PC-3 (cell line): ENCODE measurements at regions not wholly inside any gene's neighbourhood (a gene's known extent, or its start where the extent isn't known, plus 50 kb on each side); places are given as distances from the start of the nearest gene placed in this dataset.

Source experiments
- ATAC-seq: fragments of 200-7000 bp; cut with Tn5 transposase; 2 replicates; pipeline ENCODE4 v1.9.1; 2020; ENCODE audit warnings: mild to moderate bottlenecking, moderate library complexity
- BruUV-seq: library from RNA; stranded (reverse); fragments of 400-500 nt; replicated peaks from 2 replicates; lab custom pipeline; 2021; lab: Mats Ljungman, UMichigan
- CTCF ChIA-PET: fragments of 300-600 bp; sonication (Branson Sonifier 250); formaldehyde crosslinking; loops from one replicate; lab custom pipeline; 2022; ENCODE audit warnings: antibody characterized with exemption; lab: Charles Lee
- POLR2A ChIA-PET: fragments of 300-600 bp; sonication (Branson Sonifier 250); formaldehyde crosslinking; loops from one replicate; lab custom pipeline; 2022; ENCODE audit warnings: antibody characterized with exemption; ENCODE audit not compliant: unreplicated experiment; lab: Charles Lee
- DNase-seq: peaks from one replicate; pipeline ENCODE4 v3.0.0-alpha.2; 2015
- H2AFZ ChIP-seq: fragments of 300-600 bp; sonication (generic); 2 replicates; pipeline ENCODE4 v1.6.0; 2016; ENCODE audit warnings: antibody characterized with exemption, low read length
- H3F3A ChIP-seq: fragments of 300-600 bp; sonication (generic); one replicate; pipeline ENCODE4 v1.6.0; 2017; ENCODE audit warnings: antibody characterized with exemption, low read length, control low read depth, mild to moderate bottlenecking; ENCODE audit not compliant: unreplicated experiment
- H3K27ac ChIP-seq: fragments of 300-600 bp; sonication (generic); 2 replicates; pipeline ENCODE4 v1.5.1; 2016; ENCODE audit warnings: mild to moderate bottlenecking, low read length
- H3K27me3 ChIP-seq: fragments of 300-600 bp; sonication (generic); 2 replicates; pipeline ENCODE4 v1.6.1; 2016; ENCODE audit warnings: low read length, mixed read lengths
- H3K36me3 ChIP-seq: fragments of 300-600 bp; sonication (generic); 2 replicates; pipeline ENCODE4 v1.6.1; 2016; ENCODE audit warnings: low read depth, mixed run types, low read length, mixed read lengths
- H3K4me1 ChIP-seq: fragments of 300-600 bp; sonication (generic); 2 replicates; pipeline ENCODE4 v1.5.1; 2016; ENCODE audit warnings: low read length; ENCODE audit not compliant: insufficient read depth
- H3K4me2 ChIP-seq: fragments of 300-600 bp; sonication (generic); 2 replicates; pipeline ENCODE4 v1.6.0; 2016; ENCODE audit warnings: low read length
- H3K4me3 ChIP-seq: fragments of 300-600 bp; sonication (generic); 2 replicates; pipeline ENCODE4 v1.5.1; 2016; ENCODE audit warnings: mild to moderate bottlenecking, low read length, mixed read lengths
- H3K79me2 ChIP-seq: fragments of 300-600 bp; sonication (generic); 2 replicates; pipeline ENCODE4 v1.6.1; 2017; ENCODE audit warnings: low read length, mixed read lengths
- H3K9ac ChIP-seq: fragments of 300-600 bp; sonication (generic); 2 replicates; pipeline ENCODE4 v1.6.0; 2016; ENCODE audit warnings: mild to moderate bottlenecking, low read length
- H3K9me2 ChIP-seq: fragments of 300-600 bp; sonication (generic); replicated peaks from 2 replicates; pipeline ENCODE4 v1.6.1; 2016; ENCODE audit warnings: mixed run types, low read length, mixed read lengths
- H3K9me3 ChIP-seq: fragments of 300-600 bp; sonication (generic); 2 replicates; pipeline ENCODE4 v1.6.1; 2016; ENCODE audit warnings: low read length, mixed read lengths
- H4K20me1 ChIP-seq: fragments of 300-600 bp; sonication (generic); 2 replicates; pipeline ENCODE4 v1.6.1; 2016; ENCODE audit warnings: low read length, mixed read lengths
- CTCF ChIP-seq: fragments of 300-600 bp; sonication (generic); conservative IDR thresholded peaks from 2 replicates; pipeline ENCODE4 v1.5.1; 2017; ENCODE audit warnings: antibody characterized with exemption, low read depth, mild to moderate bottlenecking, low read length
- EZH2 ChIP-seq: fragments of 300-600 bp; sonication (generic); IDR thresholded peaks from one replicate; pipeline ENCODE4 v1.6.1; 2017; ENCODE audit warnings: antibody characterized with exemption, mild to moderate bottlenecking, low read length; ENCODE audit not compliant: unreplicated experiment
- EZH2phosphoT487 ChIP-seq: fragments of 300-600 bp; sonication (generic); IDR thresholded peaks from 2 replicates; pipeline ENCODE4 v1.6.1; 2018; ENCODE audit warnings: mild to moderate bottlenecking, antibody characterized with exemption, low read length, borderline replicate concordance
- intact Hi-C: fragments of 100-400 bp; cut with micrococcal nuclease; formaldehyde crosslinking; loops from 2 replicates; pipeline ENCODE4 v1.9.0; 2023

GRCh38 chr9:120263836-120264235, 316.1 kb downstream of the CDK5RAP2 start:
- H3K4me2 ChIP-seq = no peak overlapping the region
- H3K79me2 ChIP-seq = no peaks in the 10 kb centered on the region
- no peaks in the 10 kb centered on the region for H4K20me1 ChIP-seq
- H3K27me3 ChIP-seq = no peaks in the 10 kb centered on the region
- no peak overlapping the region for H3K27ac ChIP-seq
- no TSS peak for BruUV-seq
- H3K9me3 ChIP-seq = no peaks in the 10 kb centered on the region
- ChIA-PET POLR2A (no interaction called here), CTCF (no interaction called here)
- ATAC-seq = no peak
- no peaks in the 10 kb centered on the region for H3K4me1 ChIP-seq
- DNase-seq = no peak
- TF ChIP-seq EZH2 (no peak), EZH2phosphoT487 (no peak), CTCF (no peak)
- no peak overlapping the region for H3K9ac ChIP-seq
- H2AFZ ChIP-seq = no peak overlapping the region
- H3K36me3 ChIP-seq = no peaks in the 10 kb centered on the region
- H3K9me2 ChIP-seq = no peaks in the 10 kb centered on the region
- H3K4me3 ChIP-seq = no peak overlapping the region
- intact Hi-C loops = no loop called here
- no peaks in the 10 kb centered on the region for H3F3A ChIP-seq

- Histone ChIP-seq H3K9me2 (no peaks in the 10 kb centered on the region), H3K4me1 (no peaks in the 10 kb centered on the region), H3K4me3 (no peak overlapping the region), H3K4me2 (no peak overlapping the region), H3K27ac (no peak overlapping the region), H3F3A (no peaks in the 10 kb centered on the region), H3K36me3 (no peaks in the 10 kb centered on the region), H3K27me3 (no peaks in the 10 kb centered on the region), H3K79me2 (no peaks in the 10 kb centered on the region), H2AFZ (no peak overlapping the region), H4K20me1 (no peaks in the 10 kb centered on the region), H3K9me3 (no peaks in the 10 kb centered on the region), H3K9ac (no peak overlapping the region)
- ATAC-seq (no peak), DNase-seq (no peak)
- intact Hi-C loops = no loop called here
- TF ChIP-seq CTCF = no peak
- TF ChIP-seq EZH2phosphoT487 = no peak
- TF ChIP-seq EZH2 = no peak
- POLR2A ChIA-PET = no interaction called here
- CTCF ChIA-PET = no interaction called here
- BruUV-seq = no TSS peak
Measured at GRCh38 chr9:120261419-120261818, 318.5 kb downstream of the CDK5RAP2 start.

- ChIA-PET POLR2A (no interaction called here), CTCF (no interaction called here)
- Histone ChIP-seq H3K9me2 (no peaks in the 10 kb centered on the region), H3K27ac (no peak overlapping the region), H2AFZ (no peak overlapping the region), H3K79me2 (no peaks in the 10 kb centered on the region), H3F3A (no peaks in the 10 kb centered on the region), H3K9ac (no peak overlapping the region), H3K4me1 (no peaks in the 10 kb centered on the region), H3K4me2 (no peak overlapping the region), H3K27me3 (no peaks in the 10 kb centered on the region), H3K9me3 (no peaks in the 10 kb centered on the region), H3K36me3 (no peaks in the 10 kb centered on the region), H4K20me1 (no peaks in the 10 kb centered on the region), H3K4me3 (no peak overlapping the region)
- intact Hi-C loops = no loop called here
- no peak for DNase-seq
- TF ChIP-seq EZH2phosphoT487 (no peak), CTCF (no peak), EZH2 (no peak)
- ATAC-seq = no peak
- BruUV-seq = no TSS peak
Measured at GRCh38 chr9:120259100-120259499, 320.9 kb downstream of the CDK5RAP2 start.
